Fibroblast of lung (primary cell): ENCODE measurements at regions not wholly inside any gene's neighbourhood (a gene's known extent, or its start where the extent isn't known, plus 50 kb on each side); places are given as distances from the start of the nearest gene placed in this dataset.

Source experiments
- DNase-seq, 2 donors: peaks; one replicate each; pipeline versions ENCODE4 v3.0.0 to v3.0.0-alpha.2; 2010; ENCODE audit warnings: low read depth in 2 of 2
- H2AFZ ChIP-seq: 2 replicates; pipeline ENCODE4 v1.5.1; 2012; ENCODE audit warnings: low read length, control low read depth, inconsistent platforms
- H3K27ac ChIP-seq: 2 replicates; pipeline ENCODE4 v1.5.1; 2011; ENCODE audit warnings: low read length, control low read depth; ENCODE audit not compliant: insufficient read depth
- H3K27me3 ChIP-seq: 2 replicates; pipeline ENCODE4 v1.5.1; 2011; ENCODE audit warnings: mild to moderate bottlenecking, low read length; ENCODE audit not compliant: control insufficient read depth, insufficient read depth
- H3K36me3 ChIP-seq: 2 replicates; pipeline ENCODE4 v1.5.1; 2011; ENCODE audit warnings: low read length; ENCODE audit not compliant: control insufficient read depth, insufficient read depth
- H3K4me1 ChIP-seq: 2 replicates; pipeline ENCODE4 v1.5.1; 2011; ENCODE audit warnings: low read length; ENCODE audit not compliant: control insufficient read depth, insufficient read depth; ENCODE audit errors: extremely low read depth
- H3K4me2 ChIP-seq: 2 replicates; pipeline ENCODE4 v1.5.1; 2011; ENCODE audit warnings: low read length, control low read depth; ENCODE audit not compliant: insufficient read depth; ENCODE audit errors: extremely low read depth
- H3K4me3 ChIP-seq, 4 experiments: fragments of 200-600 bp in 1 of 4; sonication (generic) in 1 of 4; replicated peaks in 1 of 4; 2 replicates each; pipeline ENCODE4 v1.5.1; 2011 to 2016; ENCODE audit warnings: low read length in 4 of 4, low read depth in 3 of 4, mild to moderate bottlenecking in 3 of 4, control low read depth in 2 of 4, inconsistent platforms in 1 of 4, mixed read lengths in 1 of 4; ENCODE audit not compliant: insufficient read depth in 1 of 4; ENCODE audit errors: control extremely low read depth in 1 of 4
- H3K79me2 ChIP-seq: 2 replicates; pipeline ENCODE4 v1.5.1; 2012; ENCODE audit warnings: mild to moderate bottlenecking, low read length, inconsistent platforms; ENCODE audit not compliant: control insufficient read depth, insufficient read depth
- H3K9ac ChIP-seq: 2 replicates; pipeline ENCODE4 v1.5.1; 2011; ENCODE audit warnings: mild to moderate bottlenecking, low read length, control low read depth; ENCODE audit not compliant: insufficient read depth
- H3K9me3 ChIP-seq: 2 replicates; pipeline ENCODE4 v1.5.1; 2012; ENCODE audit warnings: low read depth, low read length; ENCODE audit not compliant: control insufficient read depth, insufficient read depth
- H4K20me1 ChIP-seq: 2 replicates; pipeline ENCODE4 v1.5.1; 2011; ENCODE audit warnings: low read length; ENCODE audit not compliant: control insufficient read depth, insufficient read depth; ENCODE audit errors: extremely low read depth
- EZH2 ChIP-seq: IDR thresholded peaks from 2 replicates; pipeline ENCODE4 v1.5.1; 2012; ENCODE audit warnings: low read length, control low read depth, mild to moderate bottlenecking; ENCODE audit errors: missing control alignments
- TF ChIP-seq, protein P1 (sequence below), 2 donors: IDR thresholded peaks in 1 of 2; conservative IDR thresholded peaks in 1 of 2; 1 replicate in 1 of 2; 2 replicates in 1 of 2; pipeline ENCODE4 v1.5.1; 2011 to 2012; ENCODE audit warnings: low read length in 2 of 2, control low read depth in 1 of 2, inconsistent platforms in 1 of 2, low read depth in 1 of 2, mild to moderate bottlenecking in 1 of 2

DNA sequence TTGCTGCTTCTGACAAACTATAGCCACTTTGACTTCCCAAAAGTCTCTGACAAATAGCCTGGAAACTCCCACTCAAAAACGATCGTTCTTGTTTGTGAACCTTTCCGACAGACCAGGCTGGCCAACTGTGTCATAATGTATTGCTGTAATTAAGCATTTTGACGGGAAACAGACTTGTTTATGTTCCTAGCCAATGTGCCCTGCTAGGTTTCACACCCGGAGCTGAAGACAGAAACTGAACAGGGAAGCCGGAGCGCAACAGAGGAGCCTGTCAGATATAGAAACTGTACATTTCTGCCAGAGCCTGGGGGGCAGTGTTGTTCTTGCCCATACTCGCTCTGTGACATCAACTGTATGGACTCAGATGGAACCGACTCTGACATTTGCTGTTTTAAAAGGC, 55.3 kb upstream of the C7orf33 start:
- Histone ChIP-seq H3K4me1 (no peaks in the 10 kb centered on the region), H4K20me1 (no peaks in the 10 kb centered on the region), H2AFZ (no peak overlapping the region), H3K9me3 (no peaks in the 10 kb centered on the region), H3K9ac (no peak overlapping the region), H3K4me2 (no peak overlapping the region), H3K27me3 (no peaks in the 10 kb centered on the region), H3K4me3 (no peak overlapping the region), H3K79me2 (no peaks in the 10 kb centered on the region), H3K36me3 (no peaks in the 10 kb centered on the region), H3K27ac (no peak overlapping the region)
- TF ChIP-seq EZH2: no peak
- TF ChIP-seq, protein P1, sequence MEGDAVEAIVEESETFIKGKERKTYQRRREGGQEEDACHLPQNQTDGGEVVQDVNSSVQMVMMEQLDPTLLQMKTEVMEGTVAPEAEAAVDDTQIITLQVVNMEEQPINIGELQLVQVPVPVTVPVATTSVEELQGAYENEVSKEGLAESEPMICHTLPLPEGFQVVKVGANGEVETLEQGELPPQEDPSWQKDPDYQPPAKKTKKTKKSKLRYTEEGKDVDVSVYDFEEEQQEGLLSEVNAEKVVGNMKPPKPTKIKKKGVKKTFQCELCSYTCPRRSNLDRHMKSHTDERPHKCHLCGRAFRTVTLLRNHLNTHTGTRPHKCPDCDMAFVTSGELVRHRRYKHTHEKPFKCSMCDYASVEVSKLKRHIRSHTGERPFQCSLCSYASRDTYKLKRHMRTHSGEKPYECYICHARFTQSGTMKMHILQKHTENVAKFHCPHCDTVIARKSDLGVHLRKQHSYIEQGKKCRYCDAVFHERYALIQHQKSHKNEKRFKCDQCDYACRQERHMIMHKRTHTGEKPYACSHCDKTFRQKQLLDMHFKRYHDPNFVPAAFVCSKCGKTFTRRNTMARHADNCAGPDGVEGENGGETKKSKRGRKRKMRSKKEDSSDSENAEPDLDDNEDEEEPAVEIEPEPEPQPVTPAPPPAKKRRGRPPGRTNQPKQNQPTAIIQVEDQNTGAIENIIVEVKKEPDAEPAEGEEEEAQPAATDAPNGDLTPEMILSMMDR (conservative IDR thresholded peaks at IDR 0.05 in 1 of 2, IDR thresholded peaks at IDR 0.05 in 1 of 2; ENCODE audit: low read depth in 1 of 2, low read length in 2 of 2): no peak
- no peak for DNase-seq

DNA sequence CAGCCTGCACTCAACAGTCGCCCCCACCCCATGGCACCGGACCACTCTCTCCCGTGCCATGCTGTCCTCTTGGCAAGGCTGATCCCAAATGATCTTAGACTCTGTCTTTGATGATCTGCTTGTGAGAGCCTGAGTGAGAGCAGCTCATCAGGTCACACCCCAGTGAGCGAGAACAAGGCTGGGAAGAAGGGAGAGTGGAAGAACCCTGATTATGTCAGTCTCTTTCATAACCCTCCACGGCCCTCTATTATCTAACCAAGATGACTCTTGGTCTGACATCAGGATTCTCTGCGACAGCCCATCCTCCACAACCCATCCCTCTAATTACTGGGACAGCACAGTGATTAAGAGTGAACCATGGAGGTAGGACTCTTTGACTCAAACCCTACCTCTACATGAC, 53.1 kb upstream of the C7orf33 start:
- no peaks in the 10 kb centered on the region for H3K9me3 ChIP-seq
- peaks cover 4% of the 10 kb centered on the region for H3K4me1 ChIP-seq
- no peak overlapping the region for H3K4me3 ChIP-seq
- H3K9ac ChIP-seq: no peak overlapping the region
- no peak for DNase-seq
- H3K4me2 ChIP-seq: no peak overlapping the region
- H3K27me3 ChIP-seq: no peaks in the 10 kb centered on the region
- H3K36me3 ChIP-seq: no peaks in the 10 kb centered on the region
- H3K27ac ChIP-seq: no peak overlapping the region
- H4K20me1 ChIP-seq: no peaks in the 10 kb centered on the region
- TF ChIP-seq, protein P1 (conservative IDR thresholded peaks at IDR 0.05 in 1 of 2, IDR thresholded peaks at IDR 0.05 in 1 of 2; ENCODE audit: low read depth in 1 of 2, low read length in 2 of 2): no peak
- no peak for TF ChIP-seq EZH2
- H3K79me2 ChIP-seq: no peaks in the 10 kb centered on the region
- no peak overlapping the region for H2AFZ ChIP-seq

DNA sequence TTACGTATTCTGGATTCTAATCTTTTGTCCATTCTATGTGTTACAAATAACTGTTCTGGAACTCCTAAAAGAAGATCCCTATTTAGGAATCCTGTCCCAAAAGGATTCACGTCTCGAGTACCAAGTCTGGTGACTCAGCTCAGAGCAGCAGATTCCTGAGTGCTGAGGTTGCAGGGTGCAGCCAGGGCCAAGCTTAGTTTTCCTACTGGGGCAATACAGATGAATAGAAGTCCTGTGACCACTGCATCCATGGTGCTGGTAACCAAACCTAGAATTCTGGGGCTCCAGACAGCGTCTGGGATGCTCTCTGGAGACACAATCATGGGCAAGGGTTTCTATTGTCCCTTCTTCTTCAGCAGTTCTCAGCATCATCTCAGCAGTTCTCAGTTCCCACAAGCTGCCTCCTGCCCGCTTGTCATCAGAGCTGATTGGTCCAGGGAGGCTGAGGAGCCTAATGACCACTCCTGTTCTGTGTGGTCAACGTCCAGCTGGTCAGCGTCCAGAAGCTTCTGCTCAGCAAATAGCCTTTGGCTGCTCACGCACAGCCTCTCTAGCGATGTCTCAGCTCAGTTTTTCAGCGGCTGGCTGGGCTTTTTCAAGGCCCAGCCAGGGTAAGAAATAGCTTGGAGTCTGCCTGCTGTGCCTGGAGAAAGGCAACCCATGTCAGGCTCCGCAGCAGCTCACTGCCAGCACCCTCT, 50.4 kb upstream of the C7orf33 start:
- H4K20me1 ChIP-seq: no peaks in the 10 kb centered on the region
- H3K4me3 ChIP-seq: peak overlapping the region in 1 of 4 experiments; percentile 20
- H3K4me1 ChIP-seq: peaks cover 4% of the 10 kb centered on the region
- H2AFZ ChIP-seq: peak overlapping the region; percentile 18
- no peaks in the 10 kb centered on the region for H3K79me2 ChIP-seq
- peak overlapping the region; percentile 66 for H3K27ac ChIP-seq
- no peaks in the 10 kb centered on the region for H3K9me3 ChIP-seq
- no peaks in the 10 kb centered on the region for H3K36me3 ChIP-seq
- peak overlapping the region; percentile 46 for H3K4me2 ChIP-seq
- peak; percentile 62 to 79 for DNase-seq
- no peak for TF ChIP-seq EZH2
- TF ChIP-seq, protein P1 (conservative IDR thresholded peaks at IDR 0.05 in 1 of 2, IDR thresholded peaks at IDR 0.05 in 1 of 2; ENCODE audit: low read depth in 1 of 2, low read length in 2 of 2): no peak
- no peaks in the 10 kb centered on the region for H3K27me3 ChIP-seq
- H3K9ac ChIP-seq: no peak overlapping the region
